HL-60 (cell line): ENCODE measurements at regions not wholly inside any gene's neighbourhood (a gene's known extent, or its start where the extent isn't known, plus 50 kb on each side); places are given as distances from the start of the nearest gene placed in this dataset.

Experiments used
- DNase-seq, 2 experiments: peaks; one replicate each; pipeline ENCODE4 v3.0.0-alpha.2; 2010 to 2020; ENCODE audit warnings: low read depth in 1 of 2, low spot score in 1 of 2
- H3K27ac ChIP-seq: fragments of 250-450 bp; sonication (Bioruptor Pico); replicated peaks from 2 replicates; pipeline ENCODE4 v1.5.1; 2020; ENCODE audit warnings: mild to moderate bottlenecking, moderate library complexity
- H3K27me3 ChIP-seq: fragments of 250-450 bp; sonication (Bioruptor Pico); 2 replicates; pipeline ENCODE4 v1.5.1; 2021; ENCODE audit warnings: mild to moderate bottlenecking, moderate library complexity; ENCODE audit not compliant: insufficient read depth, poor library complexity, severe bottlenecking
- H3K4me3 ChIP-seq: replicated peaks from 2 replicates; pipeline ENCODE4 v1.5.1; 2011; ENCODE audit warnings: mild to moderate bottlenecking, control low read depth, low read length; ENCODE audit not compliant: insufficient read depth
- GABPA ChIP-seq: IDR thresholded peaks from 2 replicates; pipeline ENCODE4 v1.6.1; 2012; ENCODE audit warnings: low read depth
- POLR2AphosphoS5 ChIP-seq: IDR thresholded peaks from 2 replicates; pipeline ENCODE4 v1.6.1; 2012; ENCODE audit warnings: low read depth
- SPI1 ChIP-seq: IDR thresholded peaks from 2 replicates; pipeline ENCODE4 v1.6.1; 2012; ENCODE audit warnings: low read depth, mild to moderate bottlenecking, borderline replicate concordance
- TF ChIP-seq, protein P1 (sequence below): IDR thresholded peaks from one replicate; pipeline ENCODE4 v1.5.1; 2011; ENCODE audit warnings: low read length, control low read depth, inconsistent platforms; ENCODE audit not compliant: insufficient read depth
- TF ChIP-seq, protein P2 (sequence below): IDR thresholded peaks from 2 replicates; pipeline ENCODE4 v1.6.1; 2012; ENCODE audit warnings: low read depth; ENCODE audit not compliant: insufficient replicate concordance

DNA sequence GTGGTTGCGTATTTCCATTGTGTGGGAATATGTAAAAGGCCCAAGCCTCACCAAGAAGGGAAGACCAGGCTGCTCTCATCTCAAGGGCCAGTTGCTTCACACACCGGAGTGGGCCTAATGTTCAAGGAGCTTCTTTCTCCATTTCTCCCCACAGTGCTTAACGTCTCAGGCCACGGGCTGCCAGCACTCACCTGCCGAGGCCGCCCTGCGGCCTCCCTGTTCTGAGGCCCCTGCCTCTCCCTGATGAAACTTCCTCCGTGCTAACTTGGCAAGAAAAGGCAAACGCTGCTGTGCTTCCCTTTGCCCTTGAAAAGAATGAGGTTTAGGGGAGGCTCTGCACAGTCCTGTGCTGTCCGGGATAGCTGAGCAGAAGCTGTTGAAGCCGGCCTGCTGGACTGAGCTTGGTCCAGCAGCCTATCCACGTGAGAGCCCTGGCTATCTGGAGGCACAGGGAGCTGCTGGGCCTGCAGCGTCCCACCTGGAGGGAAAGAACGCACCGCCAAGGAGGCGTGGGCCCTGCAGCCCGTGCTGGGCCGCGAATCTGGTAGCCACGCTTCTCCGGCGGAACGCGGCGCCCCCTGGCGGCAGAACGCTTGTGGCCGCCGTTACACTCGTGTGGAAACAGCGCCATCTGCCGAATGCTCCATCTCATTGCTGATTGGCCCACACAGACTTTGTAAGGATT lies 73.5 kb upstream of the PRSS3 start:
- H3K27me3 ChIP-seq = no peaks in the 10 kb centered on the region
- H3K4me3 ChIP-seq = no peak overlapping the region
- H3K27ac ChIP-seq = no peak overlapping the region
- TF ChIP-seq POLR2AphosphoS5 = no peak
- TF ChIP-seq, protein P1, sequence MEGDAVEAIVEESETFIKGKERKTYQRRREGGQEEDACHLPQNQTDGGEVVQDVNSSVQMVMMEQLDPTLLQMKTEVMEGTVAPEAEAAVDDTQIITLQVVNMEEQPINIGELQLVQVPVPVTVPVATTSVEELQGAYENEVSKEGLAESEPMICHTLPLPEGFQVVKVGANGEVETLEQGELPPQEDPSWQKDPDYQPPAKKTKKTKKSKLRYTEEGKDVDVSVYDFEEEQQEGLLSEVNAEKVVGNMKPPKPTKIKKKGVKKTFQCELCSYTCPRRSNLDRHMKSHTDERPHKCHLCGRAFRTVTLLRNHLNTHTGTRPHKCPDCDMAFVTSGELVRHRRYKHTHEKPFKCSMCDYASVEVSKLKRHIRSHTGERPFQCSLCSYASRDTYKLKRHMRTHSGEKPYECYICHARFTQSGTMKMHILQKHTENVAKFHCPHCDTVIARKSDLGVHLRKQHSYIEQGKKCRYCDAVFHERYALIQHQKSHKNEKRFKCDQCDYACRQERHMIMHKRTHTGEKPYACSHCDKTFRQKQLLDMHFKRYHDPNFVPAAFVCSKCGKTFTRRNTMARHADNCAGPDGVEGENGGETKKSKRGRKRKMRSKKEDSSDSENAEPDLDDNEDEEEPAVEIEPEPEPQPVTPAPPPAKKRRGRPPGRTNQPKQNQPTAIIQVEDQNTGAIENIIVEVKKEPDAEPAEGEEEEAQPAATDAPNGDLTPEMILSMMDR = peak; percentile 99
- DNase-seq = peak; percentile 55 to 79

DNA sequence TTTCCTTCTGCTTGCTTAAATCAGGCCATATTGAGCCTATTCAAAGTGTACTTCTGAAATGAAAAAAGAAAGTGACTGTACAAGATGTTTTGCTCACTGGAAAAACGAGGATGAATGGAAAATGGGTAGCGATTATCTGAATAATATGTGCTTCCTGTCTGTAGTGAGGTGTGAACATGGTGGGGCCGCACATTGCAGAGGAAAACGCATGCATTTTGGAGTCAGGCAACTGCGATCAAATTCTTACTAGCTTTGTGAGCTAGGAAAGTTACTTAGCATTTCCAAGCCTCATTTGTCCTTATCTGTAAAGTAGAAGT lies 73.0 kb upstream of the PRSS3 start:
- no peak for DNase-seq
- no peak overlapping the region for H3K4me3 ChIP-seq
- TF ChIP-seq, protein P2, sequence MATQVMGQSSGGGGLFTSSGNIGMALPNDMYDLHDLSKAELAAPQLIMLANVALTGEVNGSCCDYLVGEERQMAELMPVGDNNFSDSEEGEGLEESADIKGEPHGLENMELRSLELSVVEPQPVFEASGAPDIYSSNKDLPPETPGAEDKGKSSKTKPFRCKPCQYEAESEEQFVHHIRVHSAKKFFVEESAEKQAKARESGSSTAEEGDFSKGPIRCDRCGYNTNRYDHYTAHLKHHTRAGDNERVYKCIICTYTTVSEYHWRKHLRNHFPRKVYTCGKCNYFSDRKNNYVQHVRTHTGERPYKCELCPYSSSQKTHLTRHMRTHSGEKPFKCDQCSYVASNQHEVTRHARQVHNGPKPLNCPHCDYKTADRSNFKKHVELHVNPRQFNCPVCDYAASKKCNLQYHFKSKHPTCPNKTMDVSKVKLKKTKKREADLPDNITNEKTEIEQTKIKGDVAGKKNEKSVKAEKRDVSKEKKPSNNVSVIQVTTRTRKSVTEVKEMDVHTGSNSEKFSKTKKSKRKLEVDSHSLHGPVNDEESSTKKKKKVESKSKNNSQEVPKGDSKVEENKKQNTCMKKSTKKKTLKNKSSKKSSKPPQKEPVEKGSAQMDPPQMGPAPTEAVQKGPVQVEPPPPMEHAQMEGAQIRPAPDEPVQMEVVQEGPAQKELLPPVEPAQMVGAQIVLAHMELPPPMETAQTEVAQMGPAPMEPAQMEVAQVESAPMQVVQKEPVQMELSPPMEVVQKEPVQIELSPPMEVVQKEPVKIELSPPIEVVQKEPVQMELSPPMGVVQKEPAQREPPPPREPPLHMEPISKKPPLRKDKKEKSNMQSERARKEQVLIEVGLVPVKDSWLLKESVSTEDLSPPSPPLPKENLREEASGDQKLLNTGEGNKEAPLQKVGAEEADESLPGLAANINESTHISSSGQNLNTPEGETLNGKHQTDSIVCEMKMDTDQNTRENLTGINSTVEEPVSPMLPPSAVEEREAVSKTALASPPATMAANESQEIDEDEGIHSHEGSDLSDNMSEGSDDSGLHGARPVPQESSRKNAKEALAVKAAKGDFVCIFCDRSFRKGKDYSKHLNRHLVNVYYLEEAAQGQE = no peak
- TF ChIP-seq GABPA = no peak
- no peak for TF ChIP-seq SPI1
- TF ChIP-seq, protein P1 = no peak
- TF ChIP-seq POLR2AphosphoS5 = no peak
- H3K27ac ChIP-seq = no peak overlapping the region
- no peaks in the 10 kb centered on the region for H3K27me3 ChIP-seq

DNA sequence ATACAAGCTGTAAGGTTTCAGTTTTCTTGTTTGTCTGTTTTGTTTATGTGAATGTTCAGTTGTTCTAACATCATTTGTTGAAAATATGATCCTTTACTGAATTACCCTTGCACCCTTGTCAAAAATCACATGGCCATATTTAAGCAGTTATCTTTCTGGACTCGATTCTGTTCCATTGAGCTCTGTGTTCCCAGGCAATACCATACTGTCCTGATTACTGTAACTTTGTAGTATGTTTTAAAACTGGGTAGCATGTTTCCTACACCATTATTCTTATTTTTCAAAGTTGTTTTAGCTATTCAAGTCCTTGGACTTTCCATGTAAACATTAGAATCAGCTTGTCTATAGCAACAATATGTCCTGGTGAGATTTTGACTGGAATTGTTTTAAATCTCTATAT lies 66.7 kb upstream of the PRSS3 start:
- no peak overlapping the region for H3K4me3 ChIP-seq
- H3K27me3 ChIP-seq = no peaks in the 10 kb centered on the region
- TF ChIP-seq GABPA (no peak), POLR2AphosphoS5 (no peak), SPI1 (no peak)
- TF ChIP-seq, protein P2 = no peak
- TF ChIP-seq, protein P1 = no peak
- no peak for DNase-seq
- no peak overlapping the region for H3K27ac ChIP-seq

DNA sequence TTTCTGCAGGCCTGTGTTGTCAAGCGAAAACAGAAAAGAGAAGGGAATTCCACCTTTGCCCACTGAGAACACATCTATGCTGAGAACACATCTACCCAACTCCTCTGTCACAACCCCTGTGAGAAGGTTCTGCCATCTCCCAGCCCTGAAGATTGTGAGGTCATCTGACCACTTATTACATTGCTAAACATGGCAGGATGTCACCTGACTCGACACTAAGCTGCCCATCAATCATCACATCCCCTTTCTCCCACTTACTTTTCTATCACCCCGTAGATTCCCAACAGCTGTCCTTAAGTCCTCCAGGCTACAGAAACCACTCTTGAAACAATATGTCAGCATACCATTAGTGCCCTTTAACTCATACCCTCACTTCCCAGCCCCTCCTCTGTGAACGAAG lies 64.2 kb upstream of the PRSS3 start:
- no peaks in the 10 kb centered on the region for H3K27me3 ChIP-seq
- no peak overlapping the region for H3K4me3 ChIP-seq
- TF ChIP-seq SPI1 (no peak), POLR2AphosphoS5 (no peak), GABPA (no peak)
- TF ChIP-seq, protein P2 = no peak
- TF ChIP-seq, protein P1 = no peak
- DNase-seq = no peak
- H3K27ac ChIP-seq = no peak overlapping the region
